ENCODE measurements at regions not wholly inside any gene's neighbourhood (a gene's known extent, or its start where the extent isn't known, plus 50 kb on each side); places are given as distances from the start of the nearest gene placed in this dataset.

DNA sequence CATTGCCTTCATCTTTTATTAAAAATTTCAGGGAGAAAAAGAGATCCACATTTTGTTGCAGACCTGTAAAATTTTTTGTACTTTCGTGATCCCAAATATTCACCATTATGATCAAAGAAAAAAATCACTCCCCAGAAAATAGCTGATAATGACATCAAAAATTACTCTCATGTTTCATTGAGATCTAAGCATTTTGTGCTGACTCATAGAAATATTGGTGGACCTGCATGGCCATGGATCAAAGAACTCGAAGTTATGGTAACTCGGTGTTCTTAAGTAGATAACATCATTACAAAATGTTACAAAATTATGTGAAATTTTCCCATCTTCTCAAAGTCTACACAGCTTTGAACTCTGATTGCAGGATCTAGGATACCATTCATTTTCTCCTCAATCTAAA is 135.8 kb downstream of the PTGER3 start:
- TF ChIP-seq POLR2A (IDR thresholded peaks at IDR 0.05) (no peak), EP300 (IDR thresholded peaks at IDR 0.05) (no peak), POLR2AphosphoS5 (IDR thresholded peaks at IDR 0.05) (no peak)
- TF ChIP-seq, protein P1, sequence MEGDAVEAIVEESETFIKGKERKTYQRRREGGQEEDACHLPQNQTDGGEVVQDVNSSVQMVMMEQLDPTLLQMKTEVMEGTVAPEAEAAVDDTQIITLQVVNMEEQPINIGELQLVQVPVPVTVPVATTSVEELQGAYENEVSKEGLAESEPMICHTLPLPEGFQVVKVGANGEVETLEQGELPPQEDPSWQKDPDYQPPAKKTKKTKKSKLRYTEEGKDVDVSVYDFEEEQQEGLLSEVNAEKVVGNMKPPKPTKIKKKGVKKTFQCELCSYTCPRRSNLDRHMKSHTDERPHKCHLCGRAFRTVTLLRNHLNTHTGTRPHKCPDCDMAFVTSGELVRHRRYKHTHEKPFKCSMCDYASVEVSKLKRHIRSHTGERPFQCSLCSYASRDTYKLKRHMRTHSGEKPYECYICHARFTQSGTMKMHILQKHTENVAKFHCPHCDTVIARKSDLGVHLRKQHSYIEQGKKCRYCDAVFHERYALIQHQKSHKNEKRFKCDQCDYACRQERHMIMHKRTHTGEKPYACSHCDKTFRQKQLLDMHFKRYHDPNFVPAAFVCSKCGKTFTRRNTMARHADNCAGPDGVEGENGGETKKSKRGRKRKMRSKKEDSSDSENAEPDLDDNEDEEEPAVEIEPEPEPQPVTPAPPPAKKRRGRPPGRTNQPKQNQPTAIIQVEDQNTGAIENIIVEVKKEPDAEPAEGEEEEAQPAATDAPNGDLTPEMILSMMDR (IDR thresholded peaks at IDR 0.05), result no peak

Measured in suprapubic skin (tissue), 4 donors.